DOHH2 (cell line): ENCODE measurements at regions not wholly inside any gene's neighbourhood (a gene's known extent, or its start where the extent isn't known, plus 50 kb on each side); places are given as distances from the start of the nearest gene placed in this dataset.

ENCODE experiments used
- H3F3A ChIP-seq: fragments of 200-600 bp; sonication (generic), shearing (Covaris generic); 2 replicates; pipeline ENCODE4 v1.6.0; 2016; ENCODE audit warnings: antibody characterized with exemption, mild to moderate bottlenecking; ENCODE audit not compliant: control insufficient read depth, insufficient read depth
- H3K27ac ChIP-seq: fragments of 200-600 bp; sonication (generic); 2 replicates; pipeline ENCODE4 v1.5.1; 2014; ENCODE audit warnings: low read depth, mild to moderate bottlenecking, low read length, moderate library complexity
- H3K27me3 ChIP-seq: fragments of 200-600 bp; sonication (generic); 2 replicates; pipeline ENCODE4 v1.6.1; 2014; ENCODE audit warnings: mild to moderate bottlenecking, low read length, mixed read lengths; ENCODE audit not compliant: control insufficient read depth
- H3K36me3 ChIP-seq: fragments of 200-600 bp; sonication (generic); 2 replicates; pipeline ENCODE4 v1.6.1; 2014; ENCODE audit warnings: mild to moderate bottlenecking, low read length, moderate library complexity, mixed read lengths; ENCODE audit not compliant: control insufficient read depth
- H3K4me1 ChIP-seq: fragments of 200-600 bp; sonication (generic); 2 replicates; pipeline ENCODE4 v1.6.1; 2014; ENCODE audit warnings: mild to moderate bottlenecking, low read length, mixed read lengths; ENCODE audit not compliant: control insufficient read depth
- H3K4me2 ChIP-seq: fragments of 200-600 bp; sonication (generic); 2 replicates; pipeline ENCODE4 v1.6.0; 2014; ENCODE audit warnings: mild to moderate bottlenecking, low read length, moderate library complexity
- H3K4me3 ChIP-seq: fragments of 200-600 bp; sonication (generic); 2 replicates; pipeline ENCODE4 v1.5.1; 2014; ENCODE audit warnings: mild to moderate bottlenecking, low read length, mixed read lengths
- H3K79me2 ChIP-seq: fragments of 200-600 bp; sonication (generic); 2 replicates; pipeline ENCODE4 v1.6.1; 2014; ENCODE audit warnings: mild to moderate bottlenecking, low read length, mixed read lengths; ENCODE audit not compliant: control insufficient read depth
- H3K9me2 ChIP-seq: fragments of 200-600 bp; sonication (generic); replicated peaks from 2 replicates; pipeline ENCODE4 v1.6.1; 2014; ENCODE audit warnings: mild to moderate bottlenecking, low read length, mixed read lengths; ENCODE audit not compliant: control insufficient read depth
- H3K9me3 ChIP-seq: fragments of 200-600 bp; sonication (generic); 2 replicates; pipeline ENCODE4 v1.6.1; 2014; ENCODE audit warnings: antibody characterized with exemption, low read length, mixed read lengths; ENCODE audit not compliant: control insufficient read depth, insufficient read depth
- H4K20me1 ChIP-seq: fragments of 200-600 bp; sonication (generic); 2 replicates; pipeline ENCODE4 v1.6.0; 2014; ENCODE audit warnings: low read depth, mild to moderate bottlenecking, antibody characterized with exemption, low read length, moderate library complexity; ENCODE audit not compliant: control insufficient read depth, insufficient read depth
- CTCF ChIP-seq: fragments of 200-600 bp; sonication (generic); IDR thresholded peaks from one replicate; pipeline ENCODE4 v1.5.1; 2014; ENCODE audit warnings: antibody characterized with exemption, mild to moderate bottlenecking, low read depth, low read length; ENCODE audit not compliant: poor library complexity, severe bottlenecking
- EZH2phosphoT487 ChIP-seq: fragments of 200-600 bp; sonication (generic); IDR thresholded peaks from 2 replicates; pipeline ENCODE4 v1.6.1; 2017; ENCODE audit warnings: borderline replicate concordance, mild to moderate bottlenecking, antibody characterized with exemption, low read length, moderate library complexity, mixed read lengths

DNA sequence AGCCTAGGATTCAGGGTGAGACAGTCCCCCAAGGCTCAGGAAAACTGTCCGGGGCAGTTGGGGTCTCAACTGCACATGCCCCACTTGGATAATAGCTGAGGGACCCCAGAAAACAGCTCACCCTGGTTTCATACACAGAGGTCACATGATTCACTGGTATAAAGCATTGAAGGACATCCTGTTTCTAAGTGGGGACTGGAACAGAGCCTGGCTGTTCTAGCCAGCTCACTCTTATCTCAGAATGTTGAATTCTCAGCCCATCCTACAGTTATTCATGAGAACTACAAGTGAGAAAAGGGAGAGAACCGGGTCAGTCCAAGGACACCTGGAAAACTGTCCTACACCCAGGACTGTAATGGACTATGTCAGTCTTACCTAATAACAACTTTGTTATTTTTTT lies 170.9 kb downstream of the FGF1 start:
- Histone ChIP-seq H3K9me2 (no peaks in the 10 kb centered on the region), H3K27me3 (no peaks in the 10 kb centered on the region), H3F3A (no peaks in the 10 kb centered on the region), H3K4me2 (no peak overlapping the region), H4K20me1 (no peaks in the 10 kb centered on the region), H3K4me1 (no peaks in the 10 kb centered on the region), H3K36me3 (no peaks in the 10 kb centered on the region), H3K79me2 (no peaks in the 10 kb centered on the region), H3K4me3 (no peak overlapping the region), H3K27ac (no peak overlapping the region), H3K9me3 (no peaks in the 10 kb centered on the region)
- TF ChIP-seq CTCF (no peak), EZH2phosphoT487 (no peak)

GRCh38 chr5:142514196-142514595 lies 171.7 kb downstream of the FGF1 start:
- Histone ChIP-seq H3K79me2 (no peaks in the 10 kb centered on the region), H3K4me2 (no peak overlapping the region)

DNA sequence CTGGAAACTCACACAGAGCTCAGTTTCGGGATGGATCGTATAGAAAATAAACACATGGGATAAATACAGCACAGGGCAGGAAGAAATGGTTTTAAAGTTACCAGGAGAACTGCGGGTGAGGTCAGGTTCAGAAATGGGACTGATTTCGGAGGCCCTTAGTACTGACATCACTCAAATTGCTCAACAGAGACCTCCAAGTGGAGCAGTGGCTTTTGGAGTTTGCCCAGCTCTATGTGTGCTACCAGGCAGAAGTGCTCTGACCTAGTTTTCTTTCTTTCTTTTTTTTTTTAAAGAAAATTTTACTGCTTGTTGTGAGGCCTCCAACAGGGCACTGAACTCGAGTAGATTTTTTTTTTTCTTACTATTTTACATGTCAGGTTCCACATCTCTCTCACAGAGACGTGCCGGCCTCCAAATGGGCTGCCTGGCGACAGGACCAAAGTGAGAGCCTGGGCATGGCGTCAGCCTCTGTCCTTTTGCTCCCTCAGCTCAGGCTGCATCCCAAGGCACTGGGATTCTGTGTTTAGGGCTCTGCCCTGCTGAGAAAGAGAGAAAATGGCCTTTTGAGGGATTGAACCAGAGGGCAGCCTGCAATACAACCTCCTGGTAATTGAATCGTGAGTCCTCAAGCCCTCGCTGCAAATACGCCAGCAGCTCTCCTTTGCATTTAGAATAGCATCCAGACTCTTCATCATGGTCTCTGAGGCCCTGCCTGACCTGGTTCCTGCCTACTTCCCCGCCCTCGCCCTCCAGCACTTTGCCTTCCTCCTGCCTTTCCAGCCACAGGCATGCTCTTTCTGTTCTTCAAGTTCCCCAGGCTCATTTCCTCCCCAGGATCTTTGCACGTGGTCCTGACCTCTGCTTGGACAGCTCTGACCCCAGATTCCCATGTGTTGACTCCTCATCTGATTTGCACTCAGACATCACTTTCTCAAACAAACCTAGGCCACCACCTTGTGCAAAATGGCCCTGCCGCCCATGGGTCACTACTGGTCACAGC lies 173.5 kb downstream of the FGF1 start:
- Histone ChIP-seq H3K36me3 (no peaks in the 10 kb centered on the region), H3K27me3 (no peaks in the 10 kb centered on the region), H3K27ac (no peak overlapping the region), H3K79me2 (no peaks in the 10 kb centered on the region), H3K9me2 (no peaks in the 10 kb centered on the region), H3K9me3 (no peaks in the 10 kb centered on the region), H4K20me1 (no peaks in the 10 kb centered on the region), H3F3A (no peaks in the 10 kb centered on the region), H3K4me3 (no peak overlapping the region), H3K4me2 (no peak overlapping the region), H3K4me1 (no peaks in the 10 kb centered on the region)
- no peak for TF ChIP-seq EZH2phosphoT487
- no peak for TF ChIP-seq CTCF

More at GRCh38 chr5:142514196-142514595, 171.7 kb downstream of the FGF1 start:
- no peaks in the 10 kb centered on the region for H4K20me1 ChIP-seq
- no peaks in the 10 kb centered on the region for H3K27me3 ChIP-seq
- no peaks in the 10 kb centered on the region for H3K36me3 ChIP-seq
- no peaks in the 10 kb centered on the region for H3K4me1 ChIP-seq
- no peaks in the 10 kb centered on the region for H3F3A ChIP-seq
- H3K4me3 ChIP-seq, result no peak overlapping the region
- no peak overlapping the region for H3K27ac ChIP-seq
- TF ChIP-seq CTCF, result no peak
- no peak for TF ChIP-seq EZH2phosphoT487
- H3K9me2 ChIP-seq, result no peaks in the 10 kb centered on the region
- no peaks in the 10 kb centered on the region for H3K9me3 ChIP-seq
